Uterus (tissue), 3 donors: ENCODE measurements at regions not wholly inside any gene's neighbourhood (a gene's known extent, or its start where the extent isn't known, plus 50 kb on each side); places are given as distances from the start of the nearest gene placed in this dataset.

Experiments
- DNase-seq, 2 donors: peaks; one replicate each; pipeline ENCODE4 v3.0.0-alpha.2; 2019 to 2020
- H3K27ac ChIP-seq, 2 donors: fragments of 200-600 bp; sonication (generic); 1 replicate in 1 of 2; 2 replicates in 1 of 2; pipeline ENCODE4 v1.5.1; 2016 to 2018
- H3K27me3 ChIP-seq, 2 donors: fragments of 200-600 bp; sonication (generic); one replicate each; pipeline ENCODE4 v1.5.1; 2018 to 2019; ENCODE audit warnings: control low read depth in 1 of 2
- H3K36me3 ChIP-seq, 2 donors: fragments of 200-600 bp; sonication (generic); one replicate each; pipeline ENCODE4 v1.5.1; 2019; ENCODE audit warnings: control low read depth in 1 of 2
- H3K4me1 ChIP-seq, 2 donors: fragments of 200-600 bp; sonication (generic); one replicate each; pipeline ENCODE4 v1.5.1; 2018 to 2019; ENCODE audit warnings: control low read depth in 1 of 2
- H3K4me3 ChIP-seq, 2 donors: fragments of 200-600 bp; sonication (generic); 1 replicate in 1 of 2; 2 replicates in 1 of 2; pipeline ENCODE4 v1.5.1; 2018 to 2019; ENCODE audit warnings: mild to moderate bottlenecking in 1 of 2
- H3K9me3 ChIP-seq, 2 donors: fragments of 200-600 bp; sonication (generic); one replicate each; pipeline ENCODE4 v1.5.1; 2019; ENCODE audit warnings: control low read depth in 1 of 2
- CTCF ChIP-seq, 4 experiments: fragments of 200-600 bp in 2 of 4; fragments of 450-650 bp in 2 of 4; sonication (generic) in 2 of 4; IDR thresholded peaks; one replicate each; pipeline ENCODE4 v1.5.1; 2016 to 2019; ENCODE audit warnings: antibody characterized with exemption in 4 of 4, mild to moderate bottlenecking in 2 of 4, moderate library complexity in 1 of 4
- POLR2A ChIP-seq, 2 donors: fragments of 450-650 bp; IDR thresholded peaks; one replicate each; pipeline ENCODE4 v1.6.1; 2016; ENCODE audit warnings: antibody characterized with exemption in 2 of 2, mild to moderate bottlenecking in 1 of 2, moderate library complexity in 1 of 2
- intact Hi-C: fragments of 100-400 bp; cut with DNase I; formaldehyde crosslinking; loops from one replicate; pipeline ENCODE4 v1.15.1; 2023; ENCODE audit warnings: low total_unique reads
- donor health status: DM: yes; HTN: yes; CAD: no.

- no peaks in the 10 kb centered on the region for H3K27me3 ChIP-seq
- intact Hi-C loops: no loop called here
- no peaks in the 10 kb centered on the region for H3K9me3 ChIP-seq
- TF ChIP-seq CTCF (IDR thresholded peaks at IDR 0.05): no peak
- TF ChIP-seq POLR2A (IDR thresholded peaks at IDR 0.05): no peak
- H3K4me3 ChIP-seq: no peak overlapping the region
- no peak overlapping the region for H3K27ac ChIP-seq
- no peaks in the 10 kb centered on the region for H3K4me1 ChIP-seq
- H3K36me3 ChIP-seq: no peaks in the 10 kb centered on the region
- DNase-seq: no peak
Observed at GRCh38 chr11:121711236-121711635, 258.5 kb upstream of the SORL1-AS1 start.

GRCh38 chr11:121706884-121707420 lies 254.2 kb upstream of the SORL1-AS1 start:
- Histone ChIP-seq H3K4me1 (no peaks in the 10 kb centered on the region), H3K9me3 (no peaks in the 10 kb centered on the region), H3K36me3 (no peaks in the 10 kb centered on the region), H3K27me3 (no peaks in the 10 kb centered on the region), H3K27ac (no peak overlapping the region), H3K4me3 (no peak overlapping the region)
- no peak for TF ChIP-seq POLR2A (IDR thresholded peaks at IDR 0.05)
- no peak for TF ChIP-seq CTCF (IDR thresholded peaks at IDR 0.05)
- no peak for DNase-seq
- intact Hi-C loops: no loop called here

GRCh38 chr11:121703201-121703600 lies 250.4 kb upstream of the SORL1-AS1 start:
- Histone ChIP-seq H3K4me1 (no peaks in the 10 kb centered on the region), H3K27ac (no peak overlapping the region), H3K36me3 (no peaks in the 10 kb centered on the region), H3K27me3 (no peaks in the 10 kb centered on the region), H3K4me3 (no peak overlapping the region), H3K9me3 (no peaks in the 10 kb centered on the region)
- TF ChIP-seq CTCF (IDR thresholded peaks at IDR 0.05) (no peak), POLR2A (IDR thresholded peaks at IDR 0.05) (no peak)
- DNase-seq: no peak
- intact Hi-C loops: no loop called here

GRCh38 chr11:121700968-121701367 lies 248.2 kb upstream of the SORL1-AS1 start:
- no peak overlapping the region for H3K4me3 ChIP-seq
- no peaks in the 10 kb centered on the region for H3K9me3 ChIP-seq
- no peaks in the 10 kb centered on the region for H3K27me3 ChIP-seq
- H3K27ac ChIP-seq: no peak overlapping the region
- TF ChIP-seq CTCF (IDR thresholded peaks at IDR 0.05) (no peak), POLR2A (IDR thresholded peaks at IDR 0.05) (no peak)
- no peaks in the 10 kb centered on the region for H3K36me3 ChIP-seq
- no peaks in the 10 kb centered on the region for H3K4me1 ChIP-seq
- intact Hi-C loops: no loop called here
- DNase-seq: no peak

- no peaks in the 10 kb centered on the region for H3K9me3 ChIP-seq
- no peak overlapping the region for H3K27ac ChIP-seq
- H3K4me3 ChIP-seq: no peak overlapping the region
- no peaks in the 10 kb centered on the region for H3K27me3 ChIP-seq
- H3K36me3 ChIP-seq: no peaks in the 10 kb centered on the region
- H3K4me1 ChIP-seq: no peaks in the 10 kb centered on the region
- no peak for TF ChIP-seq CTCF (IDR thresholded peaks at IDR 0.05)
- TF ChIP-seq POLR2A (IDR thresholded peaks at IDR 0.05): no peak
- intact Hi-C loops: no loop called here
- DNase-seq: no peak
Observed at GRCh38 chr11:121699801-121700200, 247.0 kb upstream of the SORL1-AS1 start.
